Fibroblast of the aortic adventitia (primary cell): ENCODE measurements at regions not wholly inside any gene's neighbourhood (a gene's known extent, or its start where the extent isn't known, plus 50 kb on each side); places are given as distances from the start of the nearest gene placed in this dataset.

ENCODE experiments used
- DNase-seq: peaks from one replicate; pipeline ENCODE4 v3.0.0-alpha.2; 2010; ENCODE audit warnings: low read depth
- H3K4me3 ChIP-seq: 2 replicates; pipeline ENCODE4 v1.5.1; 2011; ENCODE audit warnings: low read depth, mild to moderate bottlenecking, control low read depth, low read length, moderate library complexity
- TF ChIP-seq, protein P1 (sequence below): IDR thresholded peaks from 2 replicates; pipeline ENCODE4 v1.5.1; 2011; ENCODE audit warnings: mild to moderate bottlenecking, low read length, control low read depth, inconsistent platforms; ENCODE audit not compliant: insufficient read depth

DNA sequence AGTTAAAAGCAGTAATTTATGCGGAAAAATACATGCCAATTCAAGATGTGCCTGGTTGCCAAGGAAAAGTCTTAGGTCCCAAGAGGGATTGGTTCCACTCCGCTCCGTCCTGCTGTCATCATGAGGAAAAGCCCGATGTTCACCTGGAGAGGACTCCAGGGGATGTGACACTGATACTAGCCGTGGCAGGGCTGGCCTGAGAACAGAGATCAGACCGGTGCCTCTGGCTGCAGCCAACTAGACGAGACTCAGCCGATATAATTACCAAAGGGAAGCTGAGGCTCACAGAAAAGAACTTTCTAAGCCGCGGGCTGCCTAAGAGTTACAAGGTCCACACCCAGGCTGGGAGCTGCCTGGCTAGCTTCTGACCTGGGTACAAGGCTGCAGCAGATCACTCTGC lies 81.3 kb upstream of the UNC5B start:
- DNase-seq, result no peak
- TF ChIP-seq, protein P1, sequence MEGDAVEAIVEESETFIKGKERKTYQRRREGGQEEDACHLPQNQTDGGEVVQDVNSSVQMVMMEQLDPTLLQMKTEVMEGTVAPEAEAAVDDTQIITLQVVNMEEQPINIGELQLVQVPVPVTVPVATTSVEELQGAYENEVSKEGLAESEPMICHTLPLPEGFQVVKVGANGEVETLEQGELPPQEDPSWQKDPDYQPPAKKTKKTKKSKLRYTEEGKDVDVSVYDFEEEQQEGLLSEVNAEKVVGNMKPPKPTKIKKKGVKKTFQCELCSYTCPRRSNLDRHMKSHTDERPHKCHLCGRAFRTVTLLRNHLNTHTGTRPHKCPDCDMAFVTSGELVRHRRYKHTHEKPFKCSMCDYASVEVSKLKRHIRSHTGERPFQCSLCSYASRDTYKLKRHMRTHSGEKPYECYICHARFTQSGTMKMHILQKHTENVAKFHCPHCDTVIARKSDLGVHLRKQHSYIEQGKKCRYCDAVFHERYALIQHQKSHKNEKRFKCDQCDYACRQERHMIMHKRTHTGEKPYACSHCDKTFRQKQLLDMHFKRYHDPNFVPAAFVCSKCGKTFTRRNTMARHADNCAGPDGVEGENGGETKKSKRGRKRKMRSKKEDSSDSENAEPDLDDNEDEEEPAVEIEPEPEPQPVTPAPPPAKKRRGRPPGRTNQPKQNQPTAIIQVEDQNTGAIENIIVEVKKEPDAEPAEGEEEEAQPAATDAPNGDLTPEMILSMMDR, result no peak
- H3K4me3 ChIP-seq, result no peak overlapping the region

- no peak overlapping the region for H3K4me3 ChIP-seq
- TF ChIP-seq, protein P1, result no peak
- no peak for DNase-seq
Observed at GRCh38 chr10:71131508-71132088, 80.8 kb upstream of the UNC5B start.

DNA sequence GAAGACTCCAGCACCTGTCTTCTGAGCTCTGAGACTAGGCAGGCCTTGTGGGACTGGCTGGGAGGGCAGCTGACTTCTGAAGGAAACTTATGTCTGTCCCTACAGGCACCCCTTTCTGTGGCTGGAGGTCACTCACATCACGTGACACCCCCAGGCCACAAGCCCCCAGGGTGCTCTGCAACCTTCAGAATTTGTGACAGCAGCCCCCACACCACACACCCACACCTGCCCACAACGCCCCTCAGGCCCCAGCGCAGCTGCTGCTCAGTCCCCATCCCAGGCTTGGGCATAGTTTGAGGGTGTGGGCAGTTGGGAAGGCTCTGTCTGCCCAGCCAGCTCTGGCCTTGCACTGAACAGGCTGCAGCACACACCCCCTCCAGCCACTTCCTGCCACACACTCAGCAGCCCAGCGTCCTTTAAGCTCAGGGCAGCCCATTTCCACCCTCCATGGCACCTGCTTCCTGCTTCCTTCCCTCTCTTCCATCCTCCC lies 80.0 kb upstream of the UNC5B start:
- TF ChIP-seq, protein P1, result no peak
- no peak overlapping the region for H3K4me3 ChIP-seq
- no peak for DNase-seq

GRCh38 chr10:71133710-71134686 lies 78.4 kb upstream of the UNC5B start:
- TF ChIP-seq, protein P1, result no peak
- no peak for DNase-seq
- no peak overlapping the region for H3K4me3 ChIP-seq

DNA sequence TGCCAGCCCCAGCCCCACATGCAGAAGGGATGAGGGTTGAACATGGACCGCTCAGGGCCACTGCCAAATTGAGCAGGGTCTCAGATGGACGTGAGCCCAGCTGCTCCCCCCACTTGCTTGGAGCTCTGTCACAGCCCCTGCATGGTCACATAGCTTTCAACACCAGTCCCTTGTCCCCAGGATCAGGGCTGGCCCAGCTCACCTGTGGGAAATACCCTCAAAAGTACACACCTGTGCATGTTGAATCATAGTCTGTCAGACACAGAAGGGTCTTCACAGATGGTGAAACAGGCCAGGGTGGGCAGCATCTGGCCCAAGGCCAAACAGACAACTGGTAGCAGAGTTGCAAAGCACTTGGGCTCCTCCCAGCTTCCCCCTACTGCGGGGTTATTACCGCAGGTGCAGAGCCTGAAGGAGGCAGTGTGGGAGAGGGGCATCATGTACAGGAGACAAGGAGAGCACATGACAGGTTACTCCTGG lies 77.6 kb upstream of the UNC5B start:
- TF ChIP-seq, protein P1, result no peak
- no peak for DNase-seq
- H3K4me3 ChIP-seq, result no peak overlapping the region

- no peak overlapping the region for H3K4me3 ChIP-seq
- DNase-seq, result no peak
- TF ChIP-seq, protein P1, result no peak
Observed at GRCh38 chr10:71135236-71135635, 77.1 kb upstream of the UNC5B start.
